H9 (cell line): ENCODE measurements at regions not wholly inside any gene's neighbourhood (a gene's known extent, or its start where the extent isn't known, plus 50 kb on each side); places are given as distances from the start of the nearest gene placed in this dataset.

Experiments
- DNase-seq: peaks from one replicate; pipeline ENCODE4 v3.0.0-alpha.2; 2017
- H2AFZ ChIP-seq: one replicate; pipeline ENCODE4 v1.6.1; 2013; ENCODE audit warnings: mild to moderate bottlenecking, low read length, control low read depth, moderate library complexity
- H2AK5ac ChIP-seq: 2 replicates; pipeline ENCODE4 v1.6.1; 2013; ENCODE audit warnings: low read length, control low read depth, mixed read lengths; ENCODE audit not compliant: insufficient read length
- H2BK120ac ChIP-seq: one replicate; pipeline ENCODE4 v1.6.1; 2013; ENCODE audit warnings: low read depth, mild to moderate bottlenecking, low read length, control low read depth, inconsistent platforms; ENCODE audit not compliant: poor library complexity, severe bottlenecking
- H2BK12ac ChIP-seq: 2 replicates; pipeline ENCODE4 v1.6.1; 2013; ENCODE audit warnings: low read length, control low read depth, mixed read lengths, low read depth; ENCODE audit not compliant: insufficient read length
- H2BK15ac ChIP-seq: 2 replicates; pipeline ENCODE4 v1.6.1; 2013; ENCODE audit warnings: low read depth, low read length, control low read depth
- H2BK20ac ChIP-seq: one replicate; pipeline ENCODE4 v1.6.1; 2013; ENCODE audit warnings: low read depth, mild to moderate bottlenecking, low read length, control low read depth, inconsistent platforms; ENCODE audit not compliant: poor library complexity, severe bottlenecking
- H2BK5ac ChIP-seq: 2 replicates; pipeline ENCODE4 v1.6.1; 2013; ENCODE audit warnings: low read length, control low read depth, mixed read lengths; ENCODE audit not compliant: insufficient read length
- H3K14ac ChIP-seq: 2 replicates; pipeline ENCODE4 v1.6.1; 2013; ENCODE audit warnings: low read length, control low read depth; ENCODE audit not compliant: insufficient read depth
- H3K18ac ChIP-seq: 2 replicates; pipeline ENCODE4 v1.6.1; 2013; ENCODE audit warnings: low read depth, mild to moderate bottlenecking, mixed read lengths, low read length, control low read depth; ENCODE audit not compliant: insufficient read length
- H3K23ac ChIP-seq: 2 replicates; pipeline ENCODE4 v1.6.1; 2013; ENCODE audit warnings: low read length, control low read depth, mixed read lengths, low read depth; ENCODE audit not compliant: insufficient read length
- H3K23me2 ChIP-seq: 2 replicates; pipeline ENCODE4 v1.6.1; 2013; ENCODE audit warnings: low read depth, mild to moderate bottlenecking, mixed read lengths, low read length, control low read depth; ENCODE audit not compliant: insufficient read length, poor library complexity, severe bottlenecking
- H3K27ac ChIP-seq: 2 replicates; pipeline ENCODE4 v1.5.1; 2013; ENCODE audit warnings: low read length, control low read depth, mixed read lengths, low read depth; ENCODE audit not compliant: insufficient read length
- H3K27me3 ChIP-seq: 2 replicates; pipeline ENCODE4 v1.6.1; 2013; ENCODE audit warnings: low read length, control low read depth, inconsistent platforms; ENCODE audit not compliant: insufficient read depth
- H3K4ac ChIP-seq: 2 replicates; pipeline ENCODE4 v1.6.1; 2013; ENCODE audit warnings: low read depth, mild to moderate bottlenecking, control low read depth, inconsistent platforms, low read length, moderate library complexity
- H3K4me1 ChIP-seq: 2 replicates; pipeline ENCODE4 v1.6.1; 2013; ENCODE audit warnings: low read length, control low read depth, inconsistent platforms; ENCODE audit not compliant: insufficient read depth
- H3K4me2 ChIP-seq: 2 replicates; pipeline ENCODE4 v1.6.1; 2013; ENCODE audit warnings: low read length, control low read depth, mixed read lengths; ENCODE audit not compliant: insufficient read length, insufficient read depth
- H3K56ac ChIP-seq: 2 replicates; pipeline ENCODE4 v1.6.1; 2013; ENCODE audit warnings: low read depth, mild to moderate bottlenecking, mixed read lengths, low read length, control low read depth; ENCODE audit not compliant: insufficient read length
- H3K79me1 ChIP-seq: 2 replicates; pipeline ENCODE4 v1.6.1; 2013; ENCODE audit warnings: low read depth, mild to moderate bottlenecking, moderate library complexity, low read length, control low read depth, inconsistent platforms; ENCODE audit not compliant: insufficient read depth, poor library complexity, severe bottlenecking
- H3K79me2 ChIP-seq: 2 replicates; pipeline ENCODE4 v1.6.1; 2013; ENCODE audit warnings: low read length, control low read depth, inconsistent platforms; ENCODE audit not compliant: insufficient read depth
- H3K9ac ChIP-seq: 2 replicates; pipeline ENCODE4 v1.6.1; 2013; ENCODE audit warnings: low read length, control low read depth, mixed read lengths; ENCODE audit not compliant: insufficient read length; ENCODE audit errors: extremely low read depth
- H3K9me3 ChIP-seq: one replicate; pipeline ENCODE4 v1.6.1; 2013; ENCODE audit warnings: low read depth, low read length, inconsistent platforms; ENCODE audit not compliant: control insufficient read depth
- H3T11ph ChIP-seq: one replicate; pipeline ENCODE4 v1.6.1; 2013; ENCODE audit warnings: mild to moderate bottlenecking, low read length, control low read depth, inconsistent platforms
- H4K20me1 ChIP-seq: one replicate; pipeline ENCODE4 v1.6.1; 2013; ENCODE audit not compliant: control insufficient read depth, insufficient read length, insufficient read depth
- H4K5ac ChIP-seq: 2 replicates; pipeline ENCODE4 v1.6.1; 2013; ENCODE audit warnings: low read depth, mild to moderate bottlenecking, mixed read lengths, low read length, control low read depth; ENCODE audit not compliant: insufficient read length
- H4K8ac ChIP-seq: replicated peaks from 2 replicates; pipeline ENCODE4 v1.6.1; 2013; ENCODE audit warnings: low read length, control low read depth, mixed read lengths, low read depth; ENCODE audit not compliant: insufficient read length
- H4K91ac ChIP-seq: 2 replicates; pipeline ENCODE4 v1.6.1; 2013; ENCODE audit warnings: low read depth, mild to moderate bottlenecking, moderate library complexity, mixed read lengths, low read length, control low read depth; ENCODE audit not compliant: insufficient read length
- H3K27ac Mint-ChIP-seq, 3 experiments: 2 replicates in 2 of 3; 3 replicates in 1 of 3; pipeline ENCODE4 v1.8.0; 2020 to 2021; ENCODE audit warnings: mixed read lengths in 3 of 3, mild to moderate bottlenecking in 1 of 3, moderate library complexity in 1 of 3
- H3K27me3 Mint-ChIP-seq: 2 replicates; pipeline ENCODE4 v1.8.0; 2021; ENCODE audit warnings: low read depth, mild to moderate bottlenecking, moderate library complexity, mixed read lengths
- H3K36me3 Mint-ChIP-seq, 3 experiments: 2 replicates in 2 of 3; 3 replicates in 1 of 3; pipeline ENCODE4 v1.8.0; 2020 to 2021; ENCODE audit warnings: low read depth in 3 of 3, mixed read lengths in 3 of 3; ENCODE audit not compliant: insufficient read depth in 1 of 3
- H3K4me1 Mint-ChIP-seq, 2 experiments: 2 replicates each; pipeline ENCODE4 v1.8.0; 2020; ENCODE audit warnings: mixed read lengths in 2 of 2
- H3K4me3 Mint-ChIP-seq, 2 experiments: 2 replicates in 1 of 2; 3 replicates in 1 of 2; pipeline ENCODE4 v1.8.0; 2020 to 2021; ENCODE audit warnings: mild to moderate bottlenecking in 2 of 2, mixed read lengths in 2 of 2, moderate library complexity in 1 of 2
- H3K9me3 Mint-ChIP-seq, 2 experiments: 2 replicates in 1 of 2; 3 replicates in 1 of 2; pipeline ENCODE4 v1.8.0; 2020; ENCODE audit warnings: mild to moderate bottlenecking in 2 of 2, mixed read lengths in 2 of 2, moderate library complexity in 1 of 2
- CTCF ChIP-seq: fragments of 200-600 bp; sonication (generic); conservative IDR thresholded peaks from 3 replicates; pipeline ENCODE4 v1.8.0; 2021; ENCODE audit warnings: antibody characterized with exemption, mild to moderate bottlenecking
- WGBS: extraction: QIAGEN DNeasy Blood & Tissue Kit; methylation state at CpG from one replicate; pipeline ENCODE4 v1.1.7; 2013; ENCODE audit warnings: missing lambda C conversion rate, low lambda C conversion rate, mixed read lengths; ENCODE audit not compliant: insufficient read length; ENCODE audit errors: extremely low coverage; 5-methylcytosine and 5-hydroxymethylcytosine counted together

- no peak overlapping the region for H2AK5ac ChIP-seq
- H3K79me1 ChIP-seq, result no peaks in the 10 kb centered on the region
- H3K4me2 ChIP-seq, result no peak overlapping the region
- no peak overlapping the region for H3K23ac ChIP-seq
- no peak for DNase-seq
- no peak overlapping the region for H2BK120ac ChIP-seq
- Mint-ChIP-seq H3K27me3 (no peaks in the 10 kb centered on the region), H3K27ac (no peak overlapping the region), H3K4me1 (no peaks in the 10 kb centered on the region), H3K9me3 (no peaks in the 10 kb centered on the region), H3K36me3 (no peaks in the 10 kb centered on the region), H3K4me3 (no peak overlapping the region)
- no peak overlapping the region for H3K27ac ChIP-seq
- no peaks in the 10 kb centered on the region for H3K27me3 ChIP-seq
- H3K56ac ChIP-seq, result no peak overlapping the region
- H3K23me2 ChIP-seq, result no peaks in the 10 kb centered on the region
- no peaks in the 10 kb centered on the region for H3K79me2 ChIP-seq
- H3K9me3 ChIP-seq, result no peaks in the 10 kb centered on the region
- H2BK15ac ChIP-seq, result no peak overlapping the region
- no peak overlapping the region for H3K18ac ChIP-seq
- no peak overlapping the region for H4K91ac ChIP-seq
- no CpG with 5 or more reads among the region's 5 CpGs for WGBS
- no peak overlapping the region for H4K8ac ChIP-seq
- TF ChIP-seq CTCF, result peak; percentile 74
- no peaks in the 10 kb centered on the region for H3K4me1 ChIP-seq
- H4K5ac ChIP-seq, result no peak overlapping the region
- H3T11ph ChIP-seq, result no peak overlapping the region
- no peak overlapping the region for H3K9ac ChIP-seq
- H3K14ac ChIP-seq, result no peak overlapping the region
- H2AFZ ChIP-seq, result no peak overlapping the region
- H4K20me1 ChIP-seq, result no peaks in the 10 kb centered on the region
- no peak overlapping the region for H2BK12ac ChIP-seq
- H2BK20ac ChIP-seq, result no peak overlapping the region
- no peak overlapping the region for H2BK5ac ChIP-seq
- no peak overlapping the region for H3K4ac ChIP-seq
Measured at GRCh38 chr10:106175760-106176377, 988.6 kb downstream of the SORCS1 start.
